ENCODE measurements at regions not wholly inside any gene's neighbourhood (a gene's known extent, or its start where the extent isn't known, plus 50 kb on each side); places are given as distances from the start of the nearest gene placed in this dataset.

DNA sequence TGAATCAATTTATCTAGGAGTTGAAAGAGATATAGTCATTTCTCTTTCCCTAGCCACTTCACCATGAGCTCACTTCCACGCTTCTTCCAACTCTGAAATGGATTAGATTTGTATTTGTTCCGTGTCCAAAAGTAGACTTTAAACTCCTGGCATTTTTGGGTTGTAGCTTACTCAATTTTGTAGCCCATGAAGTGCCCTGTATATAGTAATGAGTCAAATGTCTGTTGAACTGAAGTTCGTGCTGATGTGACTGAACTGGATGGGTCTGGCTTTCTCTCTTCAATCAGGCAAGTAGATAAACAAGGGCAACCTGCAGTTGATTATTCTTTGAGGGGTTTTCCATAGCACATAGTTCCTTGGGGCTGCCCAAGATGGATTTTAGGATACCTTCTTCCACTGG is 450.6 kb downstream of the SH2D1A start:
- TF ChIP-seq, protein P1, sequence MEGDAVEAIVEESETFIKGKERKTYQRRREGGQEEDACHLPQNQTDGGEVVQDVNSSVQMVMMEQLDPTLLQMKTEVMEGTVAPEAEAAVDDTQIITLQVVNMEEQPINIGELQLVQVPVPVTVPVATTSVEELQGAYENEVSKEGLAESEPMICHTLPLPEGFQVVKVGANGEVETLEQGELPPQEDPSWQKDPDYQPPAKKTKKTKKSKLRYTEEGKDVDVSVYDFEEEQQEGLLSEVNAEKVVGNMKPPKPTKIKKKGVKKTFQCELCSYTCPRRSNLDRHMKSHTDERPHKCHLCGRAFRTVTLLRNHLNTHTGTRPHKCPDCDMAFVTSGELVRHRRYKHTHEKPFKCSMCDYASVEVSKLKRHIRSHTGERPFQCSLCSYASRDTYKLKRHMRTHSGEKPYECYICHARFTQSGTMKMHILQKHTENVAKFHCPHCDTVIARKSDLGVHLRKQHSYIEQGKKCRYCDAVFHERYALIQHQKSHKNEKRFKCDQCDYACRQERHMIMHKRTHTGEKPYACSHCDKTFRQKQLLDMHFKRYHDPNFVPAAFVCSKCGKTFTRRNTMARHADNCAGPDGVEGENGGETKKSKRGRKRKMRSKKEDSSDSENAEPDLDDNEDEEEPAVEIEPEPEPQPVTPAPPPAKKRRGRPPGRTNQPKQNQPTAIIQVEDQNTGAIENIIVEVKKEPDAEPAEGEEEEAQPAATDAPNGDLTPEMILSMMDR (IDR thresholded peaks at IDR 0.05), result no peak
- no peak for TF ChIP-seq POLR2A (IDR thresholded peaks at IDR 0.05)

Measured in adrenal gland (tissue), 5 donors.